ENCODE measurements at regions not wholly inside any gene's neighbourhood (a gene's known extent, or its start where the extent isn't known, plus 50 kb on each side); places are given as distances from the start of the nearest gene placed in this dataset.

DNA sequence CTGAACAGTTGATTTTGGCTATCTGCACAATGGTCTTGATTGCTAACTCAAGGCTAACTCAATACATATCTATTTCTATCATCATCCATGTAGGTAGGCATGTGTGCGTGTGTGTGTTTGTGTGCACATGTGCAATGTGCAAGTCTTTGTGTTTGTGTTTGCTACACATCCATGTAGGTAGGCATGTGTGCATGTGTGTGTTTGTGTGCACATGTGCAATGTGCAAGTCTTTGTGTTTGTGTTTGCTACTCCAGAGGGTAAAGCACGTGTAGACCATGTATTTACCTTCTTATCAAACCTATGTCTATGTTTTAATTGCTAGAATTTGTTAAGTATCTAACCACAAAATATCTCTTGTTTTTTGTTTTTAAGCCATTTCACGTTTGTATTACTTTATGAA lies 962.6 kb downstream of the LRFN5 start:
- TF ChIP-seq, protein P1, sequence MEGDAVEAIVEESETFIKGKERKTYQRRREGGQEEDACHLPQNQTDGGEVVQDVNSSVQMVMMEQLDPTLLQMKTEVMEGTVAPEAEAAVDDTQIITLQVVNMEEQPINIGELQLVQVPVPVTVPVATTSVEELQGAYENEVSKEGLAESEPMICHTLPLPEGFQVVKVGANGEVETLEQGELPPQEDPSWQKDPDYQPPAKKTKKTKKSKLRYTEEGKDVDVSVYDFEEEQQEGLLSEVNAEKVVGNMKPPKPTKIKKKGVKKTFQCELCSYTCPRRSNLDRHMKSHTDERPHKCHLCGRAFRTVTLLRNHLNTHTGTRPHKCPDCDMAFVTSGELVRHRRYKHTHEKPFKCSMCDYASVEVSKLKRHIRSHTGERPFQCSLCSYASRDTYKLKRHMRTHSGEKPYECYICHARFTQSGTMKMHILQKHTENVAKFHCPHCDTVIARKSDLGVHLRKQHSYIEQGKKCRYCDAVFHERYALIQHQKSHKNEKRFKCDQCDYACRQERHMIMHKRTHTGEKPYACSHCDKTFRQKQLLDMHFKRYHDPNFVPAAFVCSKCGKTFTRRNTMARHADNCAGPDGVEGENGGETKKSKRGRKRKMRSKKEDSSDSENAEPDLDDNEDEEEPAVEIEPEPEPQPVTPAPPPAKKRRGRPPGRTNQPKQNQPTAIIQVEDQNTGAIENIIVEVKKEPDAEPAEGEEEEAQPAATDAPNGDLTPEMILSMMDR (IDR thresholded peaks at IDR 0.05): no peak
- TF ChIP-seq EZH2 (IDR thresholded peaks at IDR 0.05; ENCODE audit: borderline replicate concordance, insufficient read depth, low read depth, low read length, poor library complexity, severe bottlenecking): no peak

All from B cell (primary cell).